HG03469 (cell line): ENCODE measurements at regions not wholly inside any gene's neighbourhood (a gene's known extent, or its start where the extent isn't known, plus 50 kb on each side); places are given as distances from the start of the nearest gene placed in this dataset.
"Not testable (repeated sequence)": the region's sequence is repeated elsewhere in the genome, so short reads cannot be mapped to it uniquely, and the experiment has no call there.

Experiments
- ATAC-seq: cut with Tn5 transposase; IDR thresholded peaks from one replicate; pipeline ENCODE4 v1.9.1; 2021; ENCODE audit warnings: mild to moderate bottlenecking, moderate library complexity, moderate number of reproducible peaks; ENCODE audit not compliant: unreplicated experiment

GRCh38 chr2:16034975-16035746 lies 94.8 kb downstream of the MYCN start:
- ATAC-seq: no peak

DNA sequence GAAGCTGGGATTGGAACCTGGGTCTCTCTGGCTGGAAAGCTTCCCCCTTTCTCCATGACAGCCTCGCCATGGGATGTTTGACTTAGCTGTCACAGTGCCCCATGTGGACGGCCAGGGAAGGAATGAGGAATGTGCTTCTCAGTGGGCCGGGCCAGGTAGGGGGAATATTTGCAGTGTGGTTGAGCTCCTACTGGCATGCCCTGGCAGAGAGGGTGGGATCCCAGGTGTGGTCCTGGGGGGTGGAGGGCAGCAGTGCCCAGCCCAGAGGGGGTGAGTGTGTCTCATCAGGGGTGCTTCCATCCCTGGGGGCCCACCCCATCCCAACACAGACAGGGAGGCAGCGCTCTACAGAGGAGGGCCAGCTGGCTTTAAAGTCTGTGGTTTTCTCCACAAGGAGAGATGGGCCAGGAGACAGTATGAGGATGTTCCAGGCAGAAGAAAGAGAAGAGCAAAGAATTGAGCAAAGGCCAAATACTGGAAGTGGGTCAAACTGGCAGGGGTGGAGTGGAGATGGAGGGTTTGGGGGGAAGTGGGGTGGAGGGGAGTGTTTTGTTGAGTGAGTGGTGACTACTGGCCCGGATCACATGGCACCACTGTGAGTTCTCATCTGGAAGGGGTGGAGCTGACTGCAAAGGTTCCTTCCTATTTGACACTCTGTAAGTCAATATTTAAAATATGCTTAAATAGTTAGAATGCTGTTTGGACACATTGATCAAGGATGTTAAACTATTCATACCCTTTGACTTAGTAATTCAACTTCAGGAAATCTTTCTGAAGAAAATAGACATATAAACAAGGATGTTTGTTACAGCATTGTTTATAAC lies 94.0 kb downstream of the MYCN start:
- no peak for ATAC-seq

- ATAC-seq: no peak
Observed at GRCh38 chr2:16033032-16033293, 92.6 kb downstream of the MYCN start.

DNA sequence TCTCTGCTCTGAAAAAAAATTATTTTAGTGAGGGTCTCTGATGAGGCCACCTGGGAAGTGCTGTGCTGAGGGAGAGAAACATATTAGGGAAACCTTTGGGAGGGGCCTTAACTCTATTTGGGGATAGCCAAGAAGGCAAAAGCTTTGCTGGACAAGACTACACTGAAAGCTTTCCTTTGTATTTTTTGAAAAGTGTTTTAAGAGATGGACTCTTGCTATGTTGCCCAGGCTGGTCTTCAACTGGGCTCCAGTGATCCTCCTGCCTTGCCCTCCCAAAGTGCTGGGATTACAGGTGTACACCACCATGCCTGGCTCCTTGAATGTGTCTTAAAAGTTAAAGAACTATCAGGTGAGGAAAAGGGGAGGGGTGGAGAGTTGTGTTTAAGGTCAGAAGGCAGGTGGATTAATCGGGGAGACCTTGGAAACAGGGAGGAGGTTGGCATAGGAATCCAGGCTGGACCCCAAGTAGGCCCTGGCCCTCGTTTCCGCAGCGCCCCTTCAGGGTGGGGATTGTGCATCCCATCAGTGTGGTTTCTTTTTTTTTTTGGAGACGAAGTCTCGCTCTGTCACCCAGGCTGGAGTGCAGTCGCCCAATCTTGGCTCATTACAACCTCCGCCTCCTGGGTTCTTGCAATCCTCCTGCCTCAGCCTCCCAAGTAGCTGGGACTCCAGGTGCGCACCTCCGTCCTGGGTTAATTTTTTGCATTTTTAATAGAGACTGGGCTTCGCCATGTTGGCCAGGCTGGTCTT lies 92.1 kb downstream of the MYCN start:
- no peak for ATAC-seq

DNA sequence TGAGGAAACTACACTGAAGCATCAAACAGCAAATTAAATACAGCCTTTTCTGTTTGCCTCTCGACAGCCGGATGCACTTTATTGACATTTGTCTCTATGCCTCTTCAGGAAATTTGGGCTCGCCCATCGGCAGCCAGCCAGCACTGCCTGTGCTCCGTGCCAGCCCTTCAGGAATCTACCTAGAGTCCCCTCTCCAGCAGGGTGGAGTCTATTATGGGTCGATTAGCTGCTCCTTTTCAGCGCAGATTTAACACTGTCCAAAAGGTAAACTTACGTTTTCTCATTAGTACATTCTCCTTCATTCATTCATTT lies 91.5 kb downstream of the MYCN start:
- ATAC-seq: no peak

- ATAC-seq: no peak
Observed at GRCh38 chr2:16031058-16031847, 90.9 kb downstream of the MYCN start.

DNA sequence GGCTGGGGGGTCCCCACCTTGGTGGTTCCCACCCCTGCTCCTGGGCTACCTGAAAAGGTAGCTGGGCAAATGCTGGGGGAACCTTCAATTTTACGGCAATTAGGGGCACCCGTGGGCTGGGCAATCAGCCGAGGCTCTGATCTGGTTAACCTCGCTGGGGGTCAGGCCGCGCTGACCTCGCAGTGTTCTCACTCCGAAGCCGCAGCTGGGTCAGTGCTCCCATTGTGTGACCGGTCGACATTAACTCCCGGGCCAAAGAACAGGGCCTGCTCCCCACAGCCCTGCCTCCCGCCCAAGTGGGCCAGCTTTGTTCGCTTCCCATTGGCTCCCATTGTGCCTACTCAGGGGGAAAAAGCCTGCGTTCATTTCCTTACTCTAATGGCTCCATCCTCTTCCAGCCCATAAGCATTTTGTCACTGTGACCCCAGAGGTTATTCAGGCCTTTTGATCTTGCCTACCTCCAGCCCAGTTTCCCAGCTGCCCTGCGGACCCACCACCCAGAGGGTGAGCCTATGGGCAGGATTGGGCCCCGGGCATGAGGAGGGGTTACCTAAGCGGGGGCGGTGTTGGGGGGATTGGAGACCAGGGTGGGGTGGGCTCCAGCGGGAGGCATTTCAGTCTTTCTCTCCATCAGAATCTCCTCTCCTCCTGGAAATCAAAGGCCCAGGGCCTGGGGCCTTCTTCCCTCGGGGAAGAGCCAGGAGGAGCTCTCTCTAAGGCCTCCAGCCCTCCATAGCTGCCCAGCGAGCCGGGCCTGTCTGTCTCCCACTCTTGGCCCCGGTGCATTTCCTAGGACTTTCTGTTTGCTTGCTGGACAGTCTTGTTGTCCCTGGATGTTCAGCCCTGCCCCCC lies 90.1 kb downstream of the MYCN start:
- ATAC-seq: no peak

DNA sequence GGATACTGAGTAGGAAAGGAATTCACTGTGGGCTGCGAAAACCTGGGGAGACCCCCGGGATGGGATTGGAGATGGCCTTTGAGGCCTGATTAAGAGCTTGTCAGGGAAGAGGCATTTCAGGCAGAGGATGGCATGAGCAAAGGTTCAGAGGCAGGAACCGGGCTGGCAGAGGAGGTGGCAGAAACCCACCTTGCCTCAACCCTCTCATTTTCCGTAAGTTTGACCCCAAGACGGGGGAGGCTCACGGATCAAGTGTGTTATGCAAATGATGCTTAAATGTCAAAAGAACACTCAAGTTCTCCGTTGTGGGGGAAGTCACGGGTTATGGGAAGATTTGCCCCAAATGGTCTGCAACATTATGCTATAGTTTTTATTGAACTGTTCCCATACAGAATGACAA lies 88.3 kb downstream of the MYCN start:
- ATAC-seq: no peak

- ATAC-seq: no peak
Observed at GRCh38 chr2:16026816-16027501, 86.6 kb downstream of the MYCN start.

GRCh38 chr2:16025876-16026640 lies 85.7 kb downstream of the MYCN start:
- no peak for ATAC-seq

GRCh38 chr2:16025211-16025875 lies 85.0 kb downstream of the MYCN start:
- no peak for ATAC-seq

- ATAC-seq: not testable (repeated sequence)
Observed at GRCh38 chr2:16024628-16025027, 84.3 kb downstream of the MYCN start.

GRCh38 chr2:16023506-16024360 lies 83.4 kb downstream of the MYCN start:
- no peak for ATAC-seq

- no peak for ATAC-seq
Observed at GRCh38 chr2:16022548-16023240, 82.3 kb downstream of the MYCN start.

DNA sequence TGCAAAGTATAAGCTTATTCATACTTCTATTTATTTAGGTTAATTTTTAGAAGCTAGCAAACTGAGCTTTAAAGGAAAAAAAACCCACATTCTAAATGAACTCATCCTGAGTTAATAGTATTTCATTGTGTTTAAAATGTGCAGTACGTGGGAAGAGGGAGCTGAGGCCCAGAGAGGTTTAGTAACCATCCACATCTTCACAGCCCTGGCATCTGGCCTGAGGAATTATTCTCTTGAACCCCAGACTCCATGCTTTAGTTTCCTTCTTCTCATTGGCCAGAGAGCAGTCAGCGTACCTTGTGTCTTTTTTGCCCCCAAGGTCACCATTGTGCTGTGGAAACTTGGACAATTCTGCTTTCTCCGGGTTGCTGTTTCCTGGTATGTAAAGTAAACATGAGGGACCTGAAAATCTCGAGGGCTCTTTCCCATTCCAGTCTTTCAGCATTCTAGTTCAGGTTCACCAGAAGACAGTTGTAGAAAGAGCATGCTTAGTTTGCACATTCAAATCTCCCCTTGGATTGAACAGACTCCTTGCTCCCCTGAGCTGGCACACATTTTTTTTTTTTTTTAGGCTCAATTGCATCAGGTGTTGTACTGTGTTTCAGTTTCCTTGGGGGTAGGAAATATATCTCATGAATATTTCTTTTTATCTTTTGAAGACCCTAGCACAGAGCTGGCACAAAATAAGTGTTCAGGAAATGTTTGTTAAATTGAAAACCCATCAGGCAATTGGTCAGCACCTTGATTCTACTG lies 81.4 kb downstream of the MYCN start:
- ATAC-seq: no peak

- ATAC-seq: no peak
Observed at GRCh38 chr2:16020389-16021008, 80.1 kb downstream of the MYCN start.
